ENCODE measurements at regions not wholly inside any gene's neighbourhood (a gene's known extent, or its start where the extent isn't known, plus 50 kb on each side); places are given as distances from the start of the nearest gene placed in this dataset.

DNA sequence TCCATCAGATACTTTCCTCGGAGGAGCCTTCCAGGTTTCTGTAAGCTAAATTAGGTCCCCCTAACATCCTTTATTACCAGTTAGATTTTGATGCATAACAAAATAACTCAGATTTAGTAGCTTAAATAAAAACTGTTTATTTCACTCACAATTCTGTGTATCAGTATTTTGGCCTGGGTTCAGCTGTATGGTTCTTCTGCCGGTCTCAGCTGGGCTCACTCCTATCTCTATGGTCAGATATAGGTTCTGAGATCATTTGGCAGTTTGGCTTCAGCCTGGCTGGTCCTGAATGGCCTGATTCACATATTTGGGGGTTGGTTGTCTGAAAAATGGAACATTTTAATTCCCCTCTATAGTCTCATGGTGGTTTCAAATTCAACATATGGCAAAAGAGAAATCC, 1125.3 kb downstream of the TBL1XR1 start:
- TF ChIP-seq, protein P1, sequence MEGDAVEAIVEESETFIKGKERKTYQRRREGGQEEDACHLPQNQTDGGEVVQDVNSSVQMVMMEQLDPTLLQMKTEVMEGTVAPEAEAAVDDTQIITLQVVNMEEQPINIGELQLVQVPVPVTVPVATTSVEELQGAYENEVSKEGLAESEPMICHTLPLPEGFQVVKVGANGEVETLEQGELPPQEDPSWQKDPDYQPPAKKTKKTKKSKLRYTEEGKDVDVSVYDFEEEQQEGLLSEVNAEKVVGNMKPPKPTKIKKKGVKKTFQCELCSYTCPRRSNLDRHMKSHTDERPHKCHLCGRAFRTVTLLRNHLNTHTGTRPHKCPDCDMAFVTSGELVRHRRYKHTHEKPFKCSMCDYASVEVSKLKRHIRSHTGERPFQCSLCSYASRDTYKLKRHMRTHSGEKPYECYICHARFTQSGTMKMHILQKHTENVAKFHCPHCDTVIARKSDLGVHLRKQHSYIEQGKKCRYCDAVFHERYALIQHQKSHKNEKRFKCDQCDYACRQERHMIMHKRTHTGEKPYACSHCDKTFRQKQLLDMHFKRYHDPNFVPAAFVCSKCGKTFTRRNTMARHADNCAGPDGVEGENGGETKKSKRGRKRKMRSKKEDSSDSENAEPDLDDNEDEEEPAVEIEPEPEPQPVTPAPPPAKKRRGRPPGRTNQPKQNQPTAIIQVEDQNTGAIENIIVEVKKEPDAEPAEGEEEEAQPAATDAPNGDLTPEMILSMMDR (conservative IDR thresholded peaks at IDR 0.05; ENCODE audit: low read length): no peak
- TF ChIP-seq EZH2phosphoT487 (IDR thresholded peaks at IDR 0.05; ENCODE audit: borderline replicate concordance, low read depth, low read length): no peak
